ENCODE measurements at regions not wholly inside any gene's neighbourhood (a gene's known extent, or its start where the extent isn't known, plus 50 kb on each side); places are given as distances from the start of the nearest gene placed in this dataset.
"Not testable (repeated sequence)": the region's sequence is repeated elsewhere in the genome, so short reads cannot be mapped to it uniquely, and the experiment has no call there.

DNA sequence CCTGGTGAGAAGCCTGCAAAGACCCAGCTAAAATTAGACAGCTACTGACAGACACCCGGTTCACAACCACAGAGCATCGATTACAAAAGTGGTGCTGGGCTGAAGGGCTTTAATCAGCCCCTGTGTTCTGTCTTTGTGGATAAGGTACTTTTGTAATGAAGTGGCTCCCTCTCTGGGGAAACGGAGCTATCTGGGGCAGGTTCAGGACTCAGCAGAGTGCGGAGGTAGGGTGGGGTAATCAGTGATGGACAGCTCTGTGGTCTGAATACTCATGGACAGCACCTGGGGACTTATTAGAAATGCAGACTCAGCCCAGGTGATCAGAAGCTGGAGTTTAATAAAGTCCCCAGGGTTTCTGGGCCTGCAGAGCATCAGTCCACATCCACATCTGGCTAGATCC, 152.0 kb downstream of the MATN1 start:
- no peak overlapping the region for H3K4me3 ChIP-seq (ENCODE audit: insufficient read length, low read depth)
- H3K36me3 ChIP-seq (ENCODE audit: insufficient read depth, insufficient read length, low read length) = no peaks in the 10 kb centered on the region
- H3K9me3 ChIP-seq (ENCODE audit: insufficient read depth, low read length) = peaks cover 6% of the 10 kb centered on the region; the same call in 1 of the 2 replicates
- no peak for TF ChIP-seq SUZ12 (IDR thresholded peaks at IDR 0.05; ENCODE audit: extremely low read depth, insufficient read depth, insufficient read length)
- TF ChIP-seq ZNF274 (IDR thresholded peaks at IDR 0.05; ENCODE audit: low read depth, low read length) = no peak
- TF ChIP-seq YY1 (IDR thresholded peaks at IDR 0.05; ENCODE audit: insufficient read depth, insufficient read length) = no peak
- H3K4me1 ChIP-seq (ENCODE audit: insufficient read depth, insufficient read length) = no peaks in the 10 kb centered on the region
- DNase-seq (ENCODE audit: low read depth, low spot score) = no peak
- H3K27me3 ChIP-seq (ENCODE audit: insufficient read depth, insufficient read length) = no peaks in the 10 kb centered on the region
- H3K9ac ChIP-seq (ENCODE audit: insufficient read length, low read depth) = no peak overlapping the region

DNA sequence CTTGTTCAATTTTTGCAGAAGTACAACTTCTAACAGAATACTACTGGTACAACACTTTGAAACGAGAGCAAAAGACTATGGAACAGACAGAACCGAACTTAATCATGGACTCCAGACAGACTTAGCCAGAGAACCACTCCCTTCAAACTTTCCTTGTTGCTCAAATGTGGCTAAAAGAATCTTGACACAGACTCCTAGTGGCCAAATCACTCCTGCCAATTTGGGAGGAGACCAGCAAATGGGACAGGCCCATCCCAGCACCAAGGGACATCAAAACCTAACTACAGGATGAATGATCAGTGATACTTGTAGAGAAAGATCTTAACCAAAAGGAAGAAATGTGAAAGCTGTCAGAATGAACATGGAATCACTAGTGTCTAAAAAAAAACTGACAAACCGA, 154.0 kb downstream of the MATN1 start:
- Histone ChIP-seq H3K4me3 (ENCODE audit: insufficient read length, low read depth) (no peak overlapping the region), H3K4me1 (ENCODE audit: insufficient read depth, insufficient read length) (no peaks in the 10 kb centered on the region), H3K27me3 (ENCODE audit: insufficient read depth, insufficient read length) (no peaks in the 10 kb centered on the region), H3K9me3 (ENCODE audit: insufficient read depth, low read length) (peaks cover 14% of the 10 kb centered on the region; the same call in 1 of the 2 replicates), H3K36me3 (ENCODE audit: insufficient read depth, insufficient read length, low read length) (no peaks in the 10 kb centered on the region), H3K9ac (ENCODE audit: insufficient read length, low read depth) (no peak overlapping the region)
- TF ChIP-seq ZNF274 (IDR thresholded peaks at IDR 0.05; ENCODE audit: low read depth, low read length) (no peak), YY1 (IDR thresholded peaks at IDR 0.05; ENCODE audit: insufficient read depth, insufficient read length) (no peak), SUZ12 (IDR thresholded peaks at IDR 0.05; ENCODE audit: extremely low read depth, insufficient read depth, insufficient read length) (no peak)
- no peak for DNase-seq (ENCODE audit: low read depth, low spot score)

- no peak for TF ChIP-seq SUZ12 (IDR thresholded peaks at IDR 0.05; ENCODE audit: extremely low read depth, insufficient read depth, insufficient read length)
- TF ChIP-seq ZNF274 (IDR thresholded peaks at IDR 0.05; ENCODE audit: low read depth, low read length) = no peak
- no peak for TF ChIP-seq YY1 (IDR thresholded peaks at IDR 0.05; ENCODE audit: insufficient read depth, insufficient read length)
- H3K4me3 ChIP-seq (ENCODE audit: insufficient read length, low read depth) = no peak overlapping the region
- peaks cover 54% of the 10 kb centered on the region for H3K9me3 ChIP-seq (ENCODE audit: insufficient read depth, low read length)
- H3K36me3 ChIP-seq (ENCODE audit: insufficient read depth, insufficient read length, low read length) = no peaks in the 10 kb centered on the region
- no peaks in the 10 kb centered on the region for H3K4me1 ChIP-seq (ENCODE audit: insufficient read depth, insufficient read length)
- DNase-seq (ENCODE audit: low read depth, low spot score) = no peak
- no peak overlapping the region for H3K9ac ChIP-seq (ENCODE audit: insufficient read length, low read depth)
- no peaks in the 10 kb centered on the region for H3K27me3 ChIP-seq (ENCODE audit: insufficient read depth, insufficient read length)
Observed at GRCh38 chr1:30562559-30562958, 160.8 kb downstream of the MATN1 start.

GRCh38 chr1:30551603-30552002, 171.8 kb downstream of the MATN1 start:
- TF ChIP-seq YY1 (IDR thresholded peaks at IDR 0.05; ENCODE audit: insufficient read depth, insufficient read length) (no peak), ZNF274 (IDR thresholded peaks at IDR 0.05; ENCODE audit: low read depth, low read length) (no peak), SUZ12 (IDR thresholded peaks at IDR 0.05; ENCODE audit: extremely low read depth, insufficient read depth, insufficient read length) (no peak)
- H3K9me3 ChIP-seq (ENCODE audit: insufficient read depth, low read length) = no peaks in the 10 kb centered on the region; the same call in 1 of the 2 replicates
- H3K4me1 ChIP-seq (ENCODE audit: insufficient read depth, insufficient read length) = no peaks in the 10 kb centered on the region
- no peaks in the 10 kb centered on the region for H3K27me3 ChIP-seq (ENCODE audit: insufficient read depth, insufficient read length)
- H3K9ac ChIP-seq (ENCODE audit: insufficient read length, low read depth) = no peak overlapping the region
- no peak for DNase-seq (ENCODE audit: low read depth, low spot score)
- H3K36me3 ChIP-seq (ENCODE audit: insufficient read depth, insufficient read length, low read length) = no peaks in the 10 kb centered on the region
- no peak overlapping the region for H3K4me3 ChIP-seq (ENCODE audit: insufficient read length, low read depth)

DNA sequence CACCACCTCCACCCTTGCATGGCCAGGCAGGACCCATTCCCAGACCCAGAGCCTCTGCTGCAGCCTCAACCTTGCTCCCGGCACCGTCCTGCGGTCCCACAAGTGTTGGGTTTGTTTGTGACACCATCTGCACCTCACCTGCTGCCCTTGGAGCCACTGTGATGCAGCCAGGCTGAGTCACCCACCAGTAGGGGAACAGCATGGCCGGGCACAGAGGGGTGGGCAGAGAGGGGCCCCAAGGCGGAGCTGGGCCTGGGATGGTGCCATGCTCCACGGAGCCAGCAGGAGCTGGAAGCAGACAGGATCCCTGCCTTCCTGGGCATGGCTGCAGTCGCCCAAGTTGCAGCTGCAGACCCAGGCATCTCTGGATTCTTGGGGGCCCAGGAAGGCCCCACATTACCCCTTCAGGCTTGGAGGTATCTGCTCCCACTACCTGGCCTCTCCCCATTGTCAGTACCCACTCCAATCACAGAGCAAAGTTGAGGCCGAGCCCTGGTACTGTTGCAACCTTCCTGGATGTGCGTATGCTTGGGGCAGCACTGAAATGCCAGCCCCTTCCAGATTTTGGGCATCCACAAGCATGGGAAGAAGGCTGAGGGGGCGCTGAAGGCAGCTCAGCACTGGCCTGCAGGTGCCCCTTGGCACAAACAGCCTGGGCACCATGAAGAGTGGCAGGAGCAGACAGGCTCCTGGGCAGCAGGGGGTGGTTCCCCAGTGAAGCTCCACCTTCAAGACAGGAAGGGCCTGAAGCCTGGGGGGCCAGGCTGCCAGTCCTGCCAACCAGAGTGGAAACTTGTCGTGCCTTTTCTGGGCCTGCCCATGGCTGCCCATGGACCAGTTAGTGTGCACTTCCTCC, 172.8 kb downstream of the MATN1 start:
- no peak overlapping the region for H3K4me3 ChIP-seq (ENCODE audit: insufficient read length, low read depth)
- H3K9me3 ChIP-seq (ENCODE audit: insufficient read depth, low read length) = no peaks in the 10 kb centered on the region; the same call in 1 of the 2 replicates
- no peak overlapping the region for H3K9ac ChIP-seq (ENCODE audit: insufficient read length, low read depth)
- no peak for DNase-seq (ENCODE audit: low read depth, low spot score)
- H3K4me1 ChIP-seq (ENCODE audit: insufficient read depth, insufficient read length) = no peaks in the 10 kb centered on the region
- no peaks in the 10 kb centered on the region for H3K27me3 ChIP-seq (ENCODE audit: insufficient read depth, insufficient read length)
- H3K36me3 ChIP-seq (ENCODE audit: insufficient read depth, insufficient read length, low read length) = no peaks in the 10 kb centered on the region
- TF ChIP-seq SUZ12 (IDR thresholded peaks at IDR 0.05; ENCODE audit: extremely low read depth, insufficient read depth, insufficient read length) = no peak
- TF ChIP-seq YY1 (IDR thresholded peaks at IDR 0.05; ENCODE audit: insufficient read depth, insufficient read length) = no peak
- TF ChIP-seq ZNF274 (IDR thresholded peaks at IDR 0.05; ENCODE audit: low read depth, low read length) = no peak

GRCh38 chr1:30549872-30550271, 173.5 kb downstream of the MATN1 start:
- DNase-seq (ENCODE audit: low read depth, low spot score); H3K4me3 ChIP-seq (ENCODE audit: insufficient read length, low read depth); H3K27me3 ChIP-seq (ENCODE audit: insufficient read depth, insufficient read length); H3K36me3 ChIP-seq (ENCODE audit: insufficient read depth, insufficient read length, low read length); H3K9ac ChIP-seq (ENCODE audit: insufficient read length, low read depth); H3K4me1 ChIP-seq (ENCODE audit: insufficient read depth, insufficient read length); H3K9me3 ChIP-seq (ENCODE audit: insufficient read depth, low read length): not testable (repeated sequence)

DNA sequence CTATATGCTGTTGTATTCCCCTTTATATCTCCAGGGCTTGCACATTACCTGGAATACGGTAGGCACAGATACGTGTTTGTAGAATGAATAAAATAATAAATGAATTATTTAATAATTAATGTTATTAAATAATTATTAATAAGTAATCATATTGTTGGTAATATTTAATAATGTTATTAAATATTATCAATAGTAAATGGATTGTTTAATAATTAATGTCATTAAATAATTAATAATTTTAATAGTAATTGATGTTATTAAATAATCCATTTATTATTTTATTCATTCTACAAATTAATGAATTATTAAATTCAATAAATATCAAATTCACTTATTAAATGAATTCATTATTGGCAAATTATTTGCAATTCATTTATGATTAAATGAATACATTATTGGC, 175.1 kb downstream of the MATN1 start:
- no peak for DNase-seq (ENCODE audit: low read depth, low spot score)
- H3K36me3 ChIP-seq (ENCODE audit: insufficient read depth, insufficient read length, low read length) = no peaks in the 10 kb centered on the region
- H3K9ac ChIP-seq (ENCODE audit: insufficient read length, low read depth) = no peak overlapping the region
- no peak overlapping the region for H3K4me3 ChIP-seq (ENCODE audit: insufficient read length, low read depth)
- H3K4me1 ChIP-seq (ENCODE audit: insufficient read depth, insufficient read length) = no peaks in the 10 kb centered on the region
- TF ChIP-seq SUZ12 (IDR thresholded peaks at IDR 0.05; ENCODE audit: extremely low read depth, insufficient read depth, insufficient read length) = no peak
- no peak for TF ChIP-seq ZNF274 (IDR thresholded peaks at IDR 0.05; ENCODE audit: low read depth, low read length)
- no peak for TF ChIP-seq YY1 (IDR thresholded peaks at IDR 0.05; ENCODE audit: insufficient read depth, insufficient read length)
- H3K9me3 ChIP-seq (ENCODE audit: insufficient read depth, low read length) = no peaks in the 10 kb centered on the region; the same call in 1 of the 2 replicates
- H3K27me3 ChIP-seq (ENCODE audit: insufficient read depth, insufficient read length) = no peaks in the 10 kb centered on the region

DNA sequence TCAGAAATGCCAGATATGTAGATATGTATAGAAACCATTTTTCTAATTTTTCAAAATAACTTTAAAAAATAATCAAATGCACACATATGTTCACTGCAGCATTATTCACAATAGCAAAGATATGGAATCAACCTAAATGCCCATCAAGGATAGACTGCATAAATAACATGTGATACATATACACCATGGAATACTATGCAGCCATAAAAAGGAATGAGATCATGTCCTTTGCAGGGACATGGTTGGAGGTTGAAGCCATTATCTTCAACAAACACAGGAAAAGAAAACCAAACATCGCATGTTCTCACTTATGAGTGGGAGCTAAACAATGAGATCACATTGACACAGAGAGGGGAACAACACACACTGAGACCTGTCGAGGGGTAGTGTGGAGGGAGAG, 176.1 kb downstream of the MATN1 start:
- not testable (repeated sequence) for H3K36me3 ChIP-seq (ENCODE audit: insufficient read depth, insufficient read length, low read length); H3K4me1 ChIP-seq (ENCODE audit: insufficient read depth, insufficient read length); DNase-seq (ENCODE audit: low read depth, low spot score); H3K9ac ChIP-seq (ENCODE audit: insufficient read length, low read depth); H3K9me3 ChIP-seq (ENCODE audit: insufficient read depth, low read length); H3K4me3 ChIP-seq (ENCODE audit: insufficient read length, low read depth); H3K27me3 ChIP-seq (ENCODE audit: insufficient read depth, insufficient read length)

Data from NT2/D1 (cell line).